GM23338 (cell line): ENCODE measurements at regions not wholly inside any gene's neighbourhood (a gene's known extent, or its start where the extent isn't known, plus 50 kb on each side); places are given as distances from the start of the nearest gene placed in this dataset.

Experiments
- CREB1 ChIP-seq: fragments of 250-450 bp; sonication (Bioruptor Pico); IDR thresholded peaks from 2 replicates; pipeline ENCODE4 v1.5.0; 2020; ENCODE audit warnings: low read depth, mild to moderate bottlenecking, moderate library complexity
- EZH2 ChIP-seq: fragments of 200-600 bp; sonication (generic); IDR thresholded peaks from one replicate; pipeline ENCODE4 v1.8.0; 2017; ENCODE audit warnings: antibody characterized with exemption, mild to moderate bottlenecking, low read depth; ENCODE audit not compliant: unreplicated experiment
- EZH2phosphoT487 ChIP-seq: fragments of 200-600 bp; sonication (generic); IDR thresholded peaks from one replicate; pipeline ENCODE4 v1.8.1; 2018; ENCODE audit warnings: antibody characterized with exemption; ENCODE audit not compliant: unreplicated experiment
- JUNB ChIP-seq: IDR thresholded peaks from one replicate; pipeline ENCODE4 v1.6.1; 2016; ENCODE audit warnings: antibody characterized with exemption; ENCODE audit not compliant: unreplicated experiment
- NANOG ChIP-seq: IDR thresholded peaks from 2 replicates; pipeline ENCODE4 v1.6.1; 2016; ENCODE audit warnings: antibody characterized with exemption, borderline replicate concordance
- POLR2AphosphoS5 ChIP-seq: IDR thresholded peaks from 2 replicates; pipeline ENCODE4 v1.6.1; 2016; ENCODE audit warnings: antibody characterized with exemption, low read depth
- TF ChIP-seq, protein P1 (sequence below), 2 experiments: fragments of 200-600 bp in 1 of 2; sonication (generic) in 1 of 2; conservative IDR thresholded peaks; 2 replicates each; pipeline versions ENCODE4 v1.5.1 to v1.6.1; 2016 to 2017; ENCODE audit warnings: antibody characterized with exemption in 2 of 2, low read depth in 2 of 2, mild to moderate bottlenecking in 2 of 2, moderate library complexity in 1 of 2
- TF ChIP-seq, protein P2 (sequence below): IDR thresholded peaks from one replicate; pipeline ENCODE4 v1.6.1; 2018; ENCODE audit warnings: antibody characterized with exemption; ENCODE audit not compliant: unreplicated experiment
- TF ChIP-seq, protein P3 (sequence below): IDR thresholded peaks from 2 replicates; pipeline ENCODE4 v1.6.1; 2016; ENCODE audit warnings: antibody characterized with exemption

GRCh38 chr11:134760957-134761356 lies 348.9 kb upstream of the B3GAT1 start:
- TF ChIP-seq, protein P1, sequence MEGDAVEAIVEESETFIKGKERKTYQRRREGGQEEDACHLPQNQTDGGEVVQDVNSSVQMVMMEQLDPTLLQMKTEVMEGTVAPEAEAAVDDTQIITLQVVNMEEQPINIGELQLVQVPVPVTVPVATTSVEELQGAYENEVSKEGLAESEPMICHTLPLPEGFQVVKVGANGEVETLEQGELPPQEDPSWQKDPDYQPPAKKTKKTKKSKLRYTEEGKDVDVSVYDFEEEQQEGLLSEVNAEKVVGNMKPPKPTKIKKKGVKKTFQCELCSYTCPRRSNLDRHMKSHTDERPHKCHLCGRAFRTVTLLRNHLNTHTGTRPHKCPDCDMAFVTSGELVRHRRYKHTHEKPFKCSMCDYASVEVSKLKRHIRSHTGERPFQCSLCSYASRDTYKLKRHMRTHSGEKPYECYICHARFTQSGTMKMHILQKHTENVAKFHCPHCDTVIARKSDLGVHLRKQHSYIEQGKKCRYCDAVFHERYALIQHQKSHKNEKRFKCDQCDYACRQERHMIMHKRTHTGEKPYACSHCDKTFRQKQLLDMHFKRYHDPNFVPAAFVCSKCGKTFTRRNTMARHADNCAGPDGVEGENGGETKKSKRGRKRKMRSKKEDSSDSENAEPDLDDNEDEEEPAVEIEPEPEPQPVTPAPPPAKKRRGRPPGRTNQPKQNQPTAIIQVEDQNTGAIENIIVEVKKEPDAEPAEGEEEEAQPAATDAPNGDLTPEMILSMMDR (conservative IDR thresholded peaks at IDR 0.05; ENCODE audit: low read depth in 2 of 2) = no peak
- no peak for TF ChIP-seq EZH2phosphoT487
- TF ChIP-seq, protein P2, sequence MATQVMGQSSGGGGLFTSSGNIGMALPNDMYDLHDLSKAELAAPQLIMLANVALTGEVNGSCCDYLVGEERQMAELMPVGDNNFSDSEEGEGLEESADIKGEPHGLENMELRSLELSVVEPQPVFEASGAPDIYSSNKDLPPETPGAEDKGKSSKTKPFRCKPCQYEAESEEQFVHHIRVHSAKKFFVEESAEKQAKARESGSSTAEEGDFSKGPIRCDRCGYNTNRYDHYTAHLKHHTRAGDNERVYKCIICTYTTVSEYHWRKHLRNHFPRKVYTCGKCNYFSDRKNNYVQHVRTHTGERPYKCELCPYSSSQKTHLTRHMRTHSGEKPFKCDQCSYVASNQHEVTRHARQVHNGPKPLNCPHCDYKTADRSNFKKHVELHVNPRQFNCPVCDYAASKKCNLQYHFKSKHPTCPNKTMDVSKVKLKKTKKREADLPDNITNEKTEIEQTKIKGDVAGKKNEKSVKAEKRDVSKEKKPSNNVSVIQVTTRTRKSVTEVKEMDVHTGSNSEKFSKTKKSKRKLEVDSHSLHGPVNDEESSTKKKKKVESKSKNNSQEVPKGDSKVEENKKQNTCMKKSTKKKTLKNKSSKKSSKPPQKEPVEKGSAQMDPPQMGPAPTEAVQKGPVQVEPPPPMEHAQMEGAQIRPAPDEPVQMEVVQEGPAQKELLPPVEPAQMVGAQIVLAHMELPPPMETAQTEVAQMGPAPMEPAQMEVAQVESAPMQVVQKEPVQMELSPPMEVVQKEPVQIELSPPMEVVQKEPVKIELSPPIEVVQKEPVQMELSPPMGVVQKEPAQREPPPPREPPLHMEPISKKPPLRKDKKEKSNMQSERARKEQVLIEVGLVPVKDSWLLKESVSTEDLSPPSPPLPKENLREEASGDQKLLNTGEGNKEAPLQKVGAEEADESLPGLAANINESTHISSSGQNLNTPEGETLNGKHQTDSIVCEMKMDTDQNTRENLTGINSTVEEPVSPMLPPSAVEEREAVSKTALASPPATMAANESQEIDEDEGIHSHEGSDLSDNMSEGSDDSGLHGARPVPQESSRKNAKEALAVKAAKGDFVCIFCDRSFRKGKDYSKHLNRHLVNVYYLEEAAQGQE = no peak
- TF ChIP-seq POLR2AphosphoS5 = no peak
- TF ChIP-seq EZH2 = no peak
- no peak for TF ChIP-seq CREB1 (CRISPR knock-in tag)
- TF ChIP-seq, protein P3, sequence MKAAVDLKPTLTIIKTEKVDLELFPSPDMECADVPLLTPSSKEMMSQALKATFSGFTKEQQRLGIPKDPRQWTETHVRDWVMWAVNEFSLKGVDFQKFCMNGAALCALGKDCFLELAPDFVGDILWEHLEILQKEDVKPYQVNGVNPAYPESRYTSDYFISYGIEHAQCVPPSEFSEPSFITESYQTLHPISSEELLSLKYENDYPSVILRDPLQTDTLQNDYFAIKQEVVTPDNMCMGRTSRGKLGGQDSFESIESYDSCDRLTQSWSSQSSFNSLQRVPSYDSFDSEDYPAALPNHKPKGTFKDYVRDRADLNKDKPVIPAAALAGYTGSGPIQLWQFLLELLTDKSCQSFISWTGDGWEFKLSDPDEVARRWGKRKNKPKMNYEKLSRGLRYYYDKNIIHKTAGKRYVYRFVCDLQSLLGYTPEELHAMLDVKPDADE = no peak
- no peak for TF ChIP-seq JUNB
- no peak for TF ChIP-seq NANOG
